ENCODE measurements at regions not wholly inside any gene's neighbourhood (a gene's known extent, or its start where the extent isn't known, plus 50 kb on each side); places are given as distances from the start of the nearest gene placed in this dataset.

DNA sequence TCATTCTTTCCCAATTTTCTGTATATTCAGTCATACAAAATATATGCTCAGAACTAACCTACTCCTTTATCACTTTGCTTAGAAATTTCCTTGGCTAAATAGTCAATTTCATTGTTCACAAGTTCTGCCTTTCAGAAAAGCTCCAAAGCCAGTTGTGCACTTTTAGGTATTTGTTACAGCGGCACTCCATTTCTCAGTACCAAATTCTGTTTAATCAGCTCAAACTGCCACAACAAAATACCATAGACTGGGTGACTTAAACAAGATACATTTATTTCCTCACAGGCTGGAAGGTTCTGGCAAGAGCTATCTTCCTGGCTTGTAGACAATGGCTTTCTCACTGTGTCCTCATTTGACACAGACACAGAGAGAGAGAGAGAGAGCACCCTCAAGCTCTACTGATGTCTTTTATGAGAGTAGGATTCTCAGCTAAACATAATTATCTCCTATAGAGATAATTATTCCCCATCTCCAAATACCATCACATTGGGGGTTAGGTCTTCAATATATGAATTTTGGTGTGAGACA is 188.8 kb upstream of the FSTL5 start:
- DNase-seq (ENCODE audit: low spot score), result peak; percentile 12

DNA sequence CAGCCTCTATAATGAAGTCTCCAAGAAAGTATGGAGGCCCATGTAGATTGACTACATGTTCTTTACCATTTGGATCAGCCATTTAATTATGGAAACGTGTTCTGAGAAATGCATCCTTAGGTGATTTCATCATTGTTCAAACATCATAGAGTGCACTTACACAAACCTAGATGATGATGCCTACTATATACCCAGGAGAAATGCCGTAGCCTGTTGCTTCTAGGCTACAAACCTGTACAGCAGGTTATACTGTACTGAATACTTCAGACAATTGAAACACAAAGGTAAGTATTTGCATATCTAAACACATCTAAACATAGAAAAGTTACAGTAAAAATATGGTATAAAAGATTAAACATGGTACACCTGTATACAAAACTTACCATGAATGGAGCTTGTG is 186.5 kb upstream of the FSTL5 start:
- DNase-seq (ENCODE audit: low spot score), result no peak

DNA sequence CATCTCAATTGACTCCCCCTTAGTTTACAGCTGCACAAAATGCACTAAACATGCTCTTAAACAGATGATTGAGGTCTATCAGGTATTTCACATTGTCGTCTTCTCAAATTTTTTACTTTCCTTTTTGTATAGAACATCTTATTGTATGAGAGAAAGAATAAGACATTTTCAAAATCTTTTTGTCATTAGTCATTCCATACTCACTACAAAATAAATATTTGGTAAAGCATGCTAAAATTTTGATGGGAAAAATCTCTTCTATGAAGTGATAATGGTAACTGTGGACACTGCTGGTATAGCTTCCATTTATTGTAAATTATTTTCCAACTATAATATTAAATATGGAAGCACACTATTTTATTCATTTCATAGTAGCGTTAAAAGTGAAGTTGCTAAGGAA is 185.6 kb upstream of the FSTL5 start:
- no peak for DNase-seq (ENCODE audit: low spot score)

- peak; percentile 68 for DNase-seq (ENCODE audit: low spot score)
Observed at GRCh38 chr4:162347842-162348213, 184.0 kb upstream of the FSTL5 start.

GRCh38 chr4:162347156-162347841 is 183.5 kb upstream of the FSTL5 start:
- peak; percentile 3 for DNase-seq (ENCODE audit: low spot score)

- no peak for DNase-seq (ENCODE audit: low spot score)
Observed at GRCh38 chr4:162343967-162344366, 180.2 kb upstream of the FSTL5 start.

DNA sequence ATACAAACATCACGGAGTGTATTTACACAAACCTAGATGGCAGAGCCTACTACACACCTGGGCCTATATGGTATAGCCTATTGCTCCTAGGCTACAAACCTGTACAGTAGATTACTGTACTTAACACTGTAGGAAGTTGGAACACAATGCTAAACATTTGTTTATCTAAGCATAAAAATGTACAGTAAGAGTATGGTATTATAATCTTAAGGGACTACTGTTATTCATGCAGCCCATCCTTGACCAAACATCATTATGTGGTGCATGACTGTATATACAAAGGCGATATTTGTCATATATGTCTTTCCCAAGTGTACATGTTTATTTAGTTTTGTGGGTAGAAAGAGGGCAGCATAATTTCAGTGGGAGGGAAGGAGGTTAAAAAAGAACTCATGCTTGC is 177.7 kb upstream of the FSTL5 start:
- DNase-seq (ENCODE audit: low spot score), result no peak

- DNase-seq (ENCODE audit: low spot score), result no peak
Observed at GRCh38 chr4:162323919-162324318, 160.1 kb upstream of the FSTL5 start.

DNA sequence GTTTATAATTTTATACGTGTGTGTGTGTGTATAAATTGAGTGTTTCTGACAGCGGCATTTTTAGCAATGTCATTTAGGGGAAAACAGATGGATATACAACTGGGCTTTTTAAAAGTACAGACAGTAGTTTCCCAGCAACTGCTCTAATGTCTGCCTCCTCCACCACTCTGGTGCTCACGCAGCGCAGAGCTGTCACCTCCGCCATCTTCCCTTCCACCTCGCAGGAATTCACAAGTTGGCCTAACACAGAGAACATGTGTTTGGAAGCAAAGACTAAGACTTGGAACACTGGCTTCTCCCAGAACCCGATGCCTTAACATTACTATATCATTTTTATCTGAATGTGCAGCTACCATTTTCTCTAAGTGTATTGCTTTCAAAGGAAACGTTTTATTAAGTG is 158.3 kb upstream of the FSTL5 start:
- DNase-seq (ENCODE audit: low spot score), result peak; percentile 3

DNA sequence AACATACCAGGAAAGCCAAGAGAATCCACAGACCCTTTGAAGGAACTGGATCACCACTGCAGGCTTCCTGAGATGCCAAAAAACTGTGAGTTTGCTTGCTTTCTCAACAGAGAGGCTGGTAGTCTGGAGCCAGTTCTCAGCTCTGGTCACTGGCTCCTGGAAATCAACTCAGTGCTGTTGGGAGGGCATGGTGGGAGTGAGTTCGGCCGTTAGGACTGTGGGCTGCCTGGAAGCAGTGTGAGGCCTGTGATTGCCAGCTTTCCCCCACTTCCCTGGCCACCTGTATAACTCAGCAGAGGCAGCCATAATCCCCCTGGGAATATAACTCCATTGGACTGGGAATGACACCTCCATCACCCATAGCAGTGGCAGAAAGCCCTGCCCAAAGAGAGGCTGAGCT is 122.0 kb upstream of the FSTL5 start:
- DNase-seq (ENCODE audit: low spot score), result no peak

DNA sequence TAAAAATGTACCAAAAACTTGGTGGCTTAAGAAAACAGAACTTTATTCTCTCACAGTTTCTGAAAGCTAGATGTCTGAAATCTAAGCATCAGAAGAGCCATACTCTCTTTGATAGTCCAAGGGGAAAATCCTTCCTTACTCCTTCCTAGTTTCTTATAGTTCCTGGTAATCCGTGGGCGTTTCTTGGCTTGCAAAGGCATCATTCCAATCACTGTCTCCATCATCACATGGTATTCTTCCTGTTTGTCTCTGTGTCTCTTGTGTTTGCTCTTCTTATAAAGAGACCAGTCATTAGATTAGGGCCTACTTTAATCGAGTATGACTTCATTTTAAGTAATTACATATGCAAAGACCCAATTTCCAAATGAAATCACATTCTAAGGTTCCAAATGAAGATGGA is 118.9 kb upstream of the FSTL5 start:
- no peak for DNase-seq (ENCODE audit: low spot score)

DNA sequence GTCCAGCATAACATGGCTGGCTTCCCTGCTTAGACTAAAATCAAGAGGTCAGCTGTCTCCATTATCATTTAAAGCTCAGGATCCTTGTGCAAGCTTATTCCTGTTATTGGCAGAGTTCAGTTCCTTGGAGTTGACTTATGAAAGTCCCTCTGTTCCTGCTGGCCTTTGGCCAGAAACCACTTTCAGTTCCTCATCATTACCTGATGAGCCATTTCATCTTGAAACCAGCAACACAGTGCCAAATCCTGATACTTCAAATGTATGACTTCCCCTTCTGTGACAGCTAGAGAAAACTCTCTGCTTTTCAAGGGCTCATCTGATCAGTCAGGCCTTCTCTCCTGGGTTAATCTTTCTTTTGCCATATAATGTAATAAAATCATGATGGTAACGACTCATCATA is 110.6 kb upstream of the FSTL5 start:
- DNase-seq (ENCODE audit: low spot score), result peak; percentile 57

- DNase-seq (ENCODE audit: low spot score), result no peak
Observed at GRCh38 chr4:162272215-162272614, 108.4 kb upstream of the FSTL5 start.

- DNase-seq (ENCODE audit: low spot score), result no peak
Observed at GRCh38 chr4:162268911-162269310, 105.1 kb upstream of the FSTL5 start.

DNA sequence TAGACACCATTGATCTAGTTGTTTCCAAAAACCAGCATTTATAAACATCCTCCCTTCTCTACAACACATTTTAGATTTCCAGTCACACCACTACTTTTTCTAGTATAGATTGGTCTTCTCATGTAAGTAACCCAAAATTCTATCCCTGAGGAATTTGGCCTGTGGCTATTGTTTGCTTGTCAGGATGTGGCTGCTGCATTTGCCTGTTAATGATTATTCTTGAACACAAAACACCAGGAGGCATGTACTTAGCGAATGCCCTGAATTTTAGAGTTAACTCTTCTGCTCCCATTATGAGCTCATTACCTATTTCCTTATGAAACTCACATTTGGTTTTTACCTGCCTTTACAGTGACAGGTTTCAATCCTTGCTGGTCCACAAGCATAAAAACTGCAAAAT is 102.0 kb upstream of the FSTL5 start:
- DNase-seq (ENCODE audit: low spot score), result no peak

- DNase-seq (ENCODE audit: low spot score), result no peak
Observed at GRCh38 chr4:162245051-162245450, 81.3 kb upstream of the FSTL5 start.

DNA sequence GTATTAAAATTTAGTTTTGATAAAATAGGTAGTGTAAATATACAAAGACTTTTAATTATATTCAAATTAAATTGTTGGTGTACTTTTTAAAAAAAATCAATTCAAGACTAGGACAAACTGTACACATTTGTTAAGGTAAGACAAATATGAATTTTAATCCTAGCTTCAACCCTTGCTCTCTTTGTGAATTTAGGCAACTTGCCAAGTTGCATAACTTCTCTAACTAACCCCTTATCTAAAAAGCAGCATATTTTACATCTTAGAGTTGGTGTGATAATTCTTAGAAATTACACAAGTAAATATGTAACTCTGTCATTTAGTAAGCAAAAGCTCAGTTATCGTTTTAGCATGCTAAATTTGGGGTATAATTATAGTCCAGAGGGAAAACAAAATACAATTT is 78.1 kb upstream of the FSTL5 start:
- DNase-seq (ENCODE audit: low spot score), result no peak

- DNase-seq (ENCODE audit: low spot score), result no peak
Observed at GRCh38 chr4:162239992-162240769, 76.4 kb upstream of the FSTL5 start.

- no peak for DNase-seq (ENCODE audit: low spot score)
Observed at GRCh38 chr4:162237676-162238075, 73.9 kb upstream of the FSTL5 start.

GRCh38 chr4:162234595-162234994 is 70.8 kb upstream of the FSTL5 start:
- no peak for DNase-seq (ENCODE audit: low spot score)

- no peak for DNase-seq (ENCODE audit: low spot score)
Observed at GRCh38 chr4:162232349-162232748, 68.5 kb upstream of the FSTL5 start.

DNA sequence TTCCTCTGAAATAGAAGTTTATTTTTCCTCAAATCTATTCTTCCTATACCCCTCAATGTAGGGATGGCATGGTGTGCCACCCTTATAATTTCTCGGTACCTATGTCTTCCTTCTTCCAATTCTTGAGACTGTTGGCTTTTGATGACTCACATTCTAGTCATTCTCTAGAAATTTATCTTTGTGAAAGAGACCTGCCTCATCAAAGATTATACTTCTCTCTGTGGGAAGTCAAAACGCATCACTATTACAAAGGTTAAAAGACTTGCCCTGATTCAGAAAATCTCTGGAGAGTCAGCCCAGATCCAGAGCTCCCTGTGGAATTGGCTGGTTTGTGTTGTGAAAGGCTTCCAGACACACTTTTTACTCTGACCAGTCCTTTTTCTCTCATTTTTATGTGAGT is 65.9 kb upstream of the FSTL5 start:
- DNase-seq (ENCODE audit: low spot score), result no peak

DNA sequence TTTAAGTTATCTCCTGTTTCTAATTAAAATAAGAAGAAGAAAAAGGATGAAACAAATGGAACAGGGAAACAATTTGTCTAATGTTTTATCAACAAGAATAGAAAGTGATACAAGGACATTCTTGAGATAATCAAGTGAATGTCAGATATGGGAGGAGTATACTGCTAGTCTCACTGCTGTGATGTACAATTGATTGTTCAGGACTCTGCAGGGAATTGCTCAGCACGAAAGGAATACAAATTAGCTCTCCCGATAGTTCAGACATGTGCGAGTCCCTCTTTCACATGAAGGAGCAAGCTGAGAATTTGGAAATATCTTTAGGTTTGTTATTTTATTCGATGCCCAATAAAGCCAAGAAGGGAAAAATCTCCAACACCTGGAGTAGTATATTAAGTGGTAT is 57.3 kb upstream of the FSTL5 start:
- DNase-seq (ENCODE audit: low spot score), result no peak

All from Ammon's horn (tissue), 1 donor.